HCT116 (cell line): ENCODE measurements at regions not wholly inside any gene's neighbourhood (a gene's known extent, or its start where the extent isn't known, plus 50 kb on each side); places are given as distances from the start of the nearest gene placed in this dataset.

Experiments
- ATAC-seq: fragments of 200-7000 bp; cut with Tn5 transposase; 2 replicates; pipeline ENCODE4 v1.9.1; 2020; ENCODE audit warnings: mild to moderate bottlenecking, moderate library complexity
- BruUV-seq: library from RNA; stranded (reverse); fragments of 400-500 nt; replicated peaks from 2 replicates; lab custom pipeline; 2021; lab: Mats Ljungman, UMichigan
- CTCF ChIA-PET: fragments of 300-600 bp; sonication (Branson Sonifier 250); formaldehyde crosslinking; loops from one replicate; lab custom pipeline; 2021; ENCODE audit warnings: antibody characterized with exemption; lab: Charles Lee
- POLR2A ChIA-PET: fragments of 300-600, 350-600 bp; sonication (Branson Sonifier 250); formaldehyde crosslinking; loops from one replicate; lab custom pipeline; 2021; ENCODE audit warnings: antibody characterized with exemption; lab: Charles Lee
- RAD21 ChIA-PET, 2 experiments: fragments of 300-600 bp; sonication (Branson Sonifier 250); formaldehyde crosslinking; loops; one replicate each; lab custom pipeline; 2023; ENCODE audit warnings: low total read pairs in 2 of 2; ENCODE audit not compliant: uncharacterized antibody in 2 of 2, unreplicated experiment in 2 of 2, low non-redundant PET in 1 of 2; lab: Charles Lee
- DNase-seq: peaks from one replicate; pipeline ENCODE4 v3.0.0-alpha.2; 2010; ENCODE audit warnings: low read depth, low spot score
- H2AFZ ChIP-seq: fragments of 200-600 bp; shearing (Covaris generic), sonication (generic); 2 replicates; pipeline ENCODE4 v1.6.1; 2017; ENCODE audit warnings: low read depth, mixed run types, mixed read lengths, antibody characterized with exemption, low read length; ENCODE audit not compliant: poor library complexity, severe bottlenecking
- H3K27ac ChIP-seq: 2 replicates; pipeline ENCODE4 v1.5.1; 2012; ENCODE audit warnings: low read depth, low read length
- H3K27me3 ChIP-seq: fragments of 200-600 bp; sonication (generic); 2 replicates; pipeline ENCODE4 v1.6.1; 2016; ENCODE audit warnings: mixed run types, low read length, mixed read lengths; ENCODE audit not compliant: insufficient read depth
- H3K36me3 ChIP-seq, 2 experiments: fragments of 200-500 bp in 1 of 2; fragments of 200-600 bp in 1 of 2; sonication (Bioruptor generic) in 1 of 2; sonication (generic) in 1 of 2; 2 replicates each; pipeline versions ENCODE4 v1.5.1 to v1.6.1; 2014 to 2016; ENCODE audit warnings: low read length in 2 of 2, inconsistent platforms in 1 of 2, mixed read lengths in 1 of 2, mixed run types in 1 of 2; ENCODE audit not compliant: insufficient read depth in 2 of 2, control insufficient read depth in 1 of 2
- H3K4me1 ChIP-seq, 2 experiments: fragments of 200-600 bp in 1 of 2; sonication (generic) in 1 of 2; 2 replicates each; pipeline versions ENCODE4 v1.5.1 to v1.6.1; 2012 to 2017; ENCODE audit warnings: low read length in 2 of 2, inconsistent platforms in 1 of 2, mild to moderate bottlenecking in 1 of 2, mixed read lengths in 1 of 2, mixed run types in 1 of 2, moderate library complexity in 1 of 2; ENCODE audit not compliant: insufficient read depth in 2 of 2, control insufficient read depth in 1 of 2
- H3K4me2 ChIP-seq: fragments of 200-600 bp; sonication (generic); 2 replicates; pipeline ENCODE4 v1.6.1; 2017; ENCODE audit warnings: mixed run types, low read length, mixed read lengths
- H3K4me3 ChIP-seq, 2 experiments: fragments of 200-600 bp in 1 of 2; sonication (generic) in 1 of 2; replicated peaks in 1 of 2; 2 replicates each; pipeline ENCODE4 v1.5.1; 2011 to 2016; ENCODE audit warnings: low read length in 2 of 2, control low read depth in 1 of 2, low read depth in 1 of 2, mild to moderate bottlenecking in 1 of 2, mixed read lengths in 1 of 2, mixed run types in 1 of 2
- H3K79me2 ChIP-seq: fragments of 200-600 bp; sonication (generic); 2 replicates; pipeline ENCODE4 v1.6.1; 2017; ENCODE audit warnings: mild to moderate bottlenecking, mixed run types, low read length, moderate library complexity, mixed read lengths; ENCODE audit not compliant: insufficient read depth
- H3K9ac ChIP-seq: fragments of 200-600 bp; sonication (generic); 2 replicates; pipeline ENCODE4 v1.6.1; 2016; ENCODE audit warnings: low read length, mixed read lengths
- H3K9me2 ChIP-seq: fragments of 200-600 bp; sonication (generic), shearing (Covaris generic); 2 replicates; pipeline ENCODE4 v1.6.1; 2017; ENCODE audit warnings: mixed run types, mild to moderate bottlenecking, moderate library complexity; ENCODE audit not compliant: insufficient read depth
- H3K9me3 ChIP-seq, 2 experiments: fragments of 200-500 bp in 1 of 2; fragments of 200-600 bp in 1 of 2; sonication (Bioruptor generic) in 1 of 2; sonication (generic) in 1 of 2; 2 replicates each; pipeline ENCODE4 v1.6.1; 2014 to 2017; ENCODE audit warnings: low read length in 2 of 2, mixed read lengths in 2 of 2, inconsistent platforms in 1 of 2, low read depth in 1 of 2, mild to moderate bottlenecking in 1 of 2, mixed run types in 1 of 2, moderate library complexity in 1 of 2; ENCODE audit not compliant: control insufficient read depth in 1 of 2, insufficient read depth in 1 of 2
- H4K20me1 ChIP-seq: fragments of 200-600 bp; sonication (generic), shearing (Covaris generic); 2 replicates; pipeline ENCODE4 v1.6.1; 2017; ENCODE audit warnings: mixed run types, mild to moderate bottlenecking, moderate library complexity; ENCODE audit not compliant: insufficient read depth
- RAD21 ChIP-seq: IDR thresholded peaks from 2 replicates; pipeline ENCODE4 v1.6.1; 2012; ENCODE audit warnings: low read depth, mild to moderate bottlenecking
- SIN3A ChIP-seq: IDR thresholded peaks from 2 replicates; pipeline ENCODE4 v1.6.1; 2012; ENCODE audit warnings: low read depth
- TCF7L2 ChIP-seq: IDR thresholded peaks from 2 replicates; pipeline ENCODE4 v1.7.0; 2011; ENCODE audit warnings: borderline replicate concordance, inconsistent platforms; ENCODE audit not compliant: insufficient read depth, insufficient read length; ENCODE audit errors: extremely low read depth
- intact Hi-C: fragments of 100-400 bp; cut with micrococcal nuclease; formaldehyde crosslinking; loops from 2 replicates; pipeline ENCODE4 v1.10.0; 2022
- TF ChIP-seq, protein P1 (sequence below): IDR thresholded peaks from 2 replicates; pipeline ENCODE4 v1.6.1; 2011; ENCODE audit warnings: mild to moderate bottlenecking, low read length, moderate library complexity; ENCODE audit not compliant: insufficient replicate concordance; ENCODE audit errors: extremely low read depth
- TF ChIP-seq, protein P2 (sequence below): IDR thresholded peaks from 2 replicates; pipeline ENCODE4 v1.6.1; 2012; ENCODE audit warnings: low read depth
- TF ChIP-seq, protein P3 (sequence below): IDR thresholded peaks from 2 replicates; pipeline ENCODE4 v1.6.1; 2012

DNA sequence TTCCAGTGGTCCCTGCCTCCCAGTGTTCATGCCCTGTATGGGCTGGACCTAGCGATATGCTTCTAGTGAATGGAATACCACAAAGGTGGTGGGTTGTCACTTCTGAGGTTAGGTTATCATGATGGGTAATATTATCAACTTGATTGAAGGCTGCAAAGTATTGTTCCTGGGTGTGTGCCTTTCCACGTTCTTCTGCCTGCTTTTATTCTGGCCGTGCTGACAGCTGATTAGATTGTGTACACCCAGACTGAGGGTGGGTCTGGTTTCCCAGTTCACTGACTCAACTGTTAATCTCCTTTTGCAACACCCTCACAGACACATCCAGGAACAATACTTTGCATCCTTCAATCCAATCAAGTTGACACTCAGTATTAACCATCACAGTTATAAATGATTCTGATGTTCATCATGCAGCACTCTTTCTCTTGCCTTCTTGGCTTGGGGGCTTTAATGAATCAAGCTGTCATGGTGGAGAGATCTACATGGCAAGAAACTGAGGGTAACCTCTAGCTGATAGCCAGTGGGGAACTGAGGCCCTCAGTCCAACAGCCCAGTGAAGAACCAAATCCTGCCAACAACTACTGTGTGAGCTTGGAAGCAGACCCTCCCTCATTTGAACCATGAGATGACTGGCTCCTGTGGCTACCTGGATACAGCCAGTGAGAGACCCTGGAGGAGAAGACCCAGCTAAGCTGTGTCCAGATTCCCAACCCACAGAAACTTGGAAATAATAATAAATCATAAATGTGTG, 63.0 kb upstream of the CELF4 start:
- Histone ChIP-seq H3K9me2 (no peaks in the 10 kb centered on the region), H4K20me1 (no peaks in the 10 kb centered on the region), H3K36me3 (no peaks in the 10 kb centered on the region), H3K79me2 (no peaks in the 10 kb centered on the region), H3K9ac (no peak overlapping the region), H3K9me3 (no peaks in the 10 kb centered on the region), H3K27ac (no peak overlapping the region), H3K27me3 (no peaks in the 10 kb centered on the region), H3K4me3 (no peak overlapping the region), H3K4me2 (no peak overlapping the region), H3K4me1 (no peaks in the 10 kb centered on the region), H2AFZ (no peak overlapping the region)
- ChIA-PET POLR2A (no interaction called here), CTCF (no interaction called here), RAD21 (no interaction called here)
- no TSS peak for BruUV-seq
- TF ChIP-seq, protein P1, sequence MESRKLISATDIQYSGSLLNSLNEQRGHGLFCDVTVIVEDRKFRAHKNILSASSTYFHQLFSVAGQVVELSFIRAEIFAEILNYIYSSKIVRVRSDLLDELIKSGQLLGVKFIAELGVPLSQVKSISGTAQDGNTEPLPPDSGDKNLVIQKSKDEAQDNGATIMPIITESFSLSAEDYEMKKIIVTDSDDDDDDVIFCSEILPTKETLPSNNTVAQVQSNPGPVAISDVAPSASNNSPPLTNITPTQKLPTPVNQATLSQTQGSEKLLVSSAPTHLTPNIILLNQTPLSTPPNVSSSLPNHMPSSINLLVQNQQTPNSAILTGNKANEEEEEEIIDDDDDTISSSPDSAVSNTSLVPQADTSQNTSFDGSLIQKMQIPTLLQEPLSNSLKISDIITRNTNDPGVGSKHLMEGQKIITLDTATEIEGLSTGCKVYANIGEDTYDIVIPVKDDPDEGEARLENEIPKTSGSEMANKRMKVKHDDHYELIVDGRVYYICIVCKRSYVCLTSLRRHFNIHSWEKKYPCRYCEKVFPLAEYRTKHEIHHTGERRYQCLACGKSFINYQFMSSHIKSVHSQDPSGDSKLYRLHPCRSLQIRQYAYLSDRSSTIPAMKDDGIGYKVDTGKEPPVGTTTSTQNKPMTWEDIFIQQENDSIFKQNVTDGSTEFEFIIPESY = no peak
- TF ChIP-seq, protein P2, sequence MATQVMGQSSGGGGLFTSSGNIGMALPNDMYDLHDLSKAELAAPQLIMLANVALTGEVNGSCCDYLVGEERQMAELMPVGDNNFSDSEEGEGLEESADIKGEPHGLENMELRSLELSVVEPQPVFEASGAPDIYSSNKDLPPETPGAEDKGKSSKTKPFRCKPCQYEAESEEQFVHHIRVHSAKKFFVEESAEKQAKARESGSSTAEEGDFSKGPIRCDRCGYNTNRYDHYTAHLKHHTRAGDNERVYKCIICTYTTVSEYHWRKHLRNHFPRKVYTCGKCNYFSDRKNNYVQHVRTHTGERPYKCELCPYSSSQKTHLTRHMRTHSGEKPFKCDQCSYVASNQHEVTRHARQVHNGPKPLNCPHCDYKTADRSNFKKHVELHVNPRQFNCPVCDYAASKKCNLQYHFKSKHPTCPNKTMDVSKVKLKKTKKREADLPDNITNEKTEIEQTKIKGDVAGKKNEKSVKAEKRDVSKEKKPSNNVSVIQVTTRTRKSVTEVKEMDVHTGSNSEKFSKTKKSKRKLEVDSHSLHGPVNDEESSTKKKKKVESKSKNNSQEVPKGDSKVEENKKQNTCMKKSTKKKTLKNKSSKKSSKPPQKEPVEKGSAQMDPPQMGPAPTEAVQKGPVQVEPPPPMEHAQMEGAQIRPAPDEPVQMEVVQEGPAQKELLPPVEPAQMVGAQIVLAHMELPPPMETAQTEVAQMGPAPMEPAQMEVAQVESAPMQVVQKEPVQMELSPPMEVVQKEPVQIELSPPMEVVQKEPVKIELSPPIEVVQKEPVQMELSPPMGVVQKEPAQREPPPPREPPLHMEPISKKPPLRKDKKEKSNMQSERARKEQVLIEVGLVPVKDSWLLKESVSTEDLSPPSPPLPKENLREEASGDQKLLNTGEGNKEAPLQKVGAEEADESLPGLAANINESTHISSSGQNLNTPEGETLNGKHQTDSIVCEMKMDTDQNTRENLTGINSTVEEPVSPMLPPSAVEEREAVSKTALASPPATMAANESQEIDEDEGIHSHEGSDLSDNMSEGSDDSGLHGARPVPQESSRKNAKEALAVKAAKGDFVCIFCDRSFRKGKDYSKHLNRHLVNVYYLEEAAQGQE = no peak
- TF ChIP-seq RAD21 (no peak), TCF7L2 (no peak), SIN3A (no peak)
- TF ChIP-seq, protein P3, sequence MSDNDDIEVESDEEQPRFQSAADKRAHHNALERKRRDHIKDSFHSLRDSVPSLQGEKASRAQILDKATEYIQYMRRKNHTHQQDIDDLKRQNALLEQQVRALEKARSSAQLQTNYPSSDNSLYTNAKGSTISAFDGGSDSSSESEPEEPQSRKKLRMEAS = no peak
- DNase-seq = no peak
- intact Hi-C loops = no loop called here
- ATAC-seq = no peak
